Ectodermal cell (in vitro differentiated cells): ENCODE measurements at regions not wholly inside any gene's neighbourhood (a gene's known extent, or its start where the extent isn't known, plus 50 kb on each side); places are given as distances from the start of the nearest gene placed in this dataset.
"Not testable (repeated sequence)": the region's sequence is repeated elsewhere in the genome, so short reads cannot be mapped to it uniquely, and the experiment has no call there.

Experiments
- H3K27ac ChIP-seq: 2 replicates; pipeline ENCODE4 v1.7.0; 2013; ENCODE audit warnings: mild to moderate bottlenecking, low read depth, low read length; ENCODE audit not compliant: insufficient read depth, poor library complexity, severe bottlenecking
- H3K27me3 ChIP-seq: 2 replicates; pipeline ENCODE4 v1.7.0; 2013; ENCODE audit warnings: mild to moderate bottlenecking, low read length; ENCODE audit not compliant: insufficient read depth, control insufficient read depth, poor library complexity, severe bottlenecking
- H3K36me3 ChIP-seq: one replicate; pipeline ENCODE4 v1.7.0; 2013; ENCODE audit warnings: low read length; ENCODE audit not compliant: control insufficient read depth, insufficient read depth
- H3K4me1 ChIP-seq: one replicate; pipeline ENCODE4 v1.7.0; 2013; ENCODE audit warnings: low read length; ENCODE audit not compliant: control insufficient read depth, insufficient read depth
- H3K4me3 ChIP-seq: 2 replicates; pipeline ENCODE4 v1.7.0; 2013; ENCODE audit warnings: low read depth, low read length, control low read depth; ENCODE audit not compliant: insufficient read depth
- H3K9me3 ChIP-seq: 2 replicates; pipeline ENCODE4 v1.7.0; 2013; ENCODE audit warnings: mild to moderate bottlenecking, low read length, moderate library complexity; ENCODE audit not compliant: control insufficient read depth
- WGBS, 2 experiments: methylation state at CpG; one replicate each; pipeline ENCODE4 v1.1.7; 2013; ENCODE audit warnings: missing lambda C conversion rate in 2 of 2; 5-methylcytosine and 5-hydroxymethylcytosine counted together

- no peaks in the 10 kb centered on the region for H3K9me3 ChIP-seq
- 83 to 90% methylated on average over 2 of the region's 2 CpGs for WGBS, 2 experiments
- H3K27ac ChIP-seq = no peak overlapping the region
- H3K4me1 ChIP-seq = no peaks in the 10 kb centered on the region
- H3K36me3 ChIP-seq = no peaks in the 10 kb centered on the region
- H3K27me3 ChIP-seq = no peaks in the 10 kb centered on the region
- no peak overlapping the region for H3K4me3 ChIP-seq
Measured at GRCh38 chr1:242670019-242670418, 145.5 kb upstream of the PLD5 start.

DNA sequence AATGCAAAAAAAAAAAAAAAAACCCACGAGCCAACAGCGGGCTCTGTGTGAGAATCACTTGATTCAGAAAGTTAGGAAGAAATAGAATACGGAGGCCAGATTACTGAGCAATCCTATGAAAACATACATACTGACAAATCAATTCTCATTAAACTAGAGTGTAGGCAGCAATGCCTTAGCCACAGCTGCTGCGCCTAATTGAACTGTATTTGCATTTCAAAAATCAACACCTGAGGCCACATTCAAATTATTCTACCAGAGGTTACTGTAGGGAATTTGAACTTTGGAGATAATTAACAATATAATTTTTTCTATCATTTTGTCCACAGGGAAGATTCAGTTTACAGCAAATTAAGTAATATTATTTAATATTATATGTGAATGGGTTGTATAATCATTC is 138.4 kb upstream of the PLD5 start:
- Histone ChIP-seq H3K4me3 (no peak overlapping the region), H3K27ac (no peak overlapping the region), H3K4me1 (no peaks in the 10 kb centered on the region), H3K27me3 (no peaks in the 10 kb centered on the region), H3K36me3 (no peaks in the 10 kb centered on the region), H3K9me3 (no peaks in the 10 kb centered on the region)
- 87 to 90% methylated on average over 2 to 4 of the region's 4 CpGs for WGBS, 2 experiments

- not testable (repeated sequence) for H3K4me3 ChIP-seq, H3K36me3 ChIP-seq, H3K27me3 ChIP-seq, H3K27ac ChIP-seq, H3K9me3 ChIP-seq, H3K4me1 ChIP-seq
Measured at GRCh38 chr1:242653772-242654171, 129.3 kb upstream of the PLD5 start.

- no peak overlapping the region for H3K27ac ChIP-seq
- WGBS, 2 experiments = 59% methylated on average over 5 of the region's 5 CpGs
Measured at GRCh38 chr1:242651817-242652216, 127.3 kb upstream of the PLD5 start.

DNA sequence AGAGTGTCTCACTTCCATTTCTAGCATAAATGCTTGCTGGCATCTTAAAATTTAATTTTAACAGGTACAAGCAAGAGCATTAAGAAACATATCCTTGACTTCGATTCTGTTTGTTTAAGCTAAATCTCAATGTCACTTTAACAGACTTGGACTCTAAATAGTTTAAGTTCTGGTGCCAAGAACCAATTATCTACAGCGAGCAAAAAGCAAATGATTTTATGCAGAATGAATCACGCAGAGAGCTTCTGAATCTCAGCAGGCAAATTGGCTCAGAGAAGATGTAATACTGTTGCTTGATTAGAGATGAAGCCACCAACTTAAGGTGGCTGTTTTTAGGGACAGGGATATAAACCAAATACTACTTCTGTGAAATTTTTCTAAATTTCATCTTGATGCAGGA is 117.0 kb upstream of the PLD5 start:
- WGBS, 2 experiments = 92 to 93% methylated on average over 3 of the region's 3 CpGs

More at GRCh38 chr1:242651817-242652216, 127.3 kb upstream of the PLD5 start:
- H3K36me3 ChIP-seq = no peaks in the 10 kb centered on the region
- no peaks in the 10 kb centered on the region for H3K4me1 ChIP-seq
- H3K4me3 ChIP-seq = no peak overlapping the region
- no peaks in the 10 kb centered on the region for H3K27me3 ChIP-seq
- no peaks in the 10 kb centered on the region for H3K9me3 ChIP-seq

GRCh38 chr1:242639104-242639503 is 114.6 kb upstream of the PLD5 start:
- no peaks in the 10 kb centered on the region for H3K27me3 ChIP-seq
- no peak overlapping the region for H3K4me3 ChIP-seq
- no peaks in the 10 kb centered on the region for H3K9me3 ChIP-seq
- WGBS, 2 experiments = 92 to 93% methylated on average over 3 to 4 of the region's 5 CpGs
- H3K36me3 ChIP-seq = no peaks in the 10 kb centered on the region
- H3K27ac ChIP-seq = no peak overlapping the region
- no peaks in the 10 kb centered on the region for H3K4me1 ChIP-seq

More for the DNA sequence above, 117.0 kb upstream of the PLD5 start:
- Histone ChIP-seq H3K27ac (no peak overlapping the region), H3K36me3 (no peaks in the 10 kb centered on the region), H3K9me3 (no peaks in the 10 kb centered on the region), H3K27me3 (no peaks in the 10 kb centered on the region), H3K4me3 (no peak overlapping the region), H3K4me1 (no peaks in the 10 kb centered on the region)

- WGBS, 2 experiments = 85 to 86% methylated on average over 1 to 3 of the region's 5 CpGs
- Histone ChIP-seq H3K9me3 (no peaks in the 10 kb centered on the region), H3K36me3 (no peaks in the 10 kb centered on the region), H3K4me3 (no peak overlapping the region), H3K27me3 (no peaks in the 10 kb centered on the region), H3K4me1 (no peaks in the 10 kb centered on the region), H3K27ac (no peak overlapping the region)
Measured at GRCh38 chr1:242634732-242635131, 110.2 kb upstream of the PLD5 start.

- Histone ChIP-seq H3K4me1 (no peaks in the 10 kb centered on the region), H3K9me3 (no peaks in the 10 kb centered on the region), H3K4me3 (no peak overlapping the region), H3K36me3 (no peaks in the 10 kb centered on the region), H3K27me3 (no peaks in the 10 kb centered on the region), H3K27ac (no peak overlapping the region)
- 90 to 92% methylated on average over 3 of the region's 3 CpGs for WGBS, 2 experiments
Measured at GRCh38 chr1:242629396-242629795, 104.9 kb upstream of the PLD5 start.

- no peak overlapping the region for H3K27ac ChIP-seq
- 90 to 94% methylated on average over 4 to 5 of the region's 5 CpGs for WGBS, 2 experiments
- no peak overlapping the region for H3K4me3 ChIP-seq
- no peaks in the 10 kb centered on the region for H3K36me3 ChIP-seq
- peaks cover 3% of the 10 kb centered on the region for H3K4me1 ChIP-seq
- H3K9me3 ChIP-seq = no peaks in the 10 kb centered on the region
- no peaks in the 10 kb centered on the region for H3K27me3 ChIP-seq
Measured at GRCh38 chr1:242623756-242624155, 99.3 kb upstream of the PLD5 start.

- 79 to 81% methylated on average over 3 of the region's 4 CpGs for WGBS, 2 experiments
- H3K36me3 ChIP-seq = no peaks in the 10 kb centered on the region
- no peak overlapping the region for H3K27ac ChIP-seq
- H3K4me3 ChIP-seq = no peak overlapping the region
- H3K4me1 ChIP-seq = peaks cover 3% of the 10 kb centered on the region
- no peaks in the 10 kb centered on the region for H3K9me3 ChIP-seq
- no peaks in the 10 kb centered on the region for H3K27me3 ChIP-seq
Measured at GRCh38 chr1:242623119-242623518, 98.6 kb upstream of the PLD5 start.

DNA sequence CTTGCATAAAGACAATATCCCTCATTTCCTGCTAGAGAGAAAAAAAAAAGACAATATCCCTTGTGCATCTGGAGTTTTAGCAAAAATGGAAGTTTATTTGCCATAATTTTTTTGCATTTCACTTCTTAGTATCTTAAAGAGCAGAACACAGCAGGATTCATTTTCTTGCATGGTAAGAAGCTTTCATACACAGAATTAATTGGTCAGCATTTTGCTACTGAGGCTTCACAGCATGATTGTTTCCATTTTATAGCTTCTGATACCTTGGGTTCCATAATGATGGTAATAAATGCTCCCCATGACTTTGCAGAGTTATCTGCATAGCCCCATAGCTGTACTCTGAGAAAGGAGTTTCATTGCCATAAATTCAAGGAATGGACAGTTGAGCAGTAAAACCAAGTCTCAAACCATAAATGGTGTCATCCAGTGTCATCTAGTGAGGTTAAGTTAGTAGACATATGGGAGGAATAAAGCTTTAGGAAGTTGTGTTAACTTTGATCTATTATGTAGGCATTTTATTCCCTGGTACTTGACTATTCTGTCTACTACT is 88.8 kb upstream of the PLD5 start:
- no peak overlapping the region for H3K4me3 ChIP-seq
- no peaks in the 10 kb centered on the region for H3K36me3 ChIP-seq
- no peaks in the 10 kb centered on the region for H3K9me3 ChIP-seq
- no peaks in the 10 kb centered on the region for H3K4me1 ChIP-seq
- H3K27ac ChIP-seq = no peak overlapping the region
- H3K27me3 ChIP-seq = no peaks in the 10 kb centered on the region
